ENCODE measurements at regions not wholly inside any gene's neighbourhood (a gene's known extent, or its start where the extent isn't known, plus 50 kb on each side); places are given as distances from the start of the nearest gene placed in this dataset.

- no peak for TF ChIP-seq CTCF (IDR thresholded peaks at IDR 0.05; ENCODE audit: insufficient read depth, low read length)
- TF ChIP-seq POLR2AphosphoS5 (IDR thresholded peaks at IDR 0.05; ENCODE audit: low read depth): no peak
- no peak for TF ChIP-seq REST (IDR thresholded peaks at IDR 0.05; ENCODE audit: insufficient replicate concordance, low read depth)
- TF ChIP-seq GABPA (IDR thresholded peaks at IDR 0.05; ENCODE audit: low read depth): no peak
These were observed 83.7 kb upstream of the F9 start for GRCh38 chrX:139446832-139447231.

All from HL-60 (cell line).